ENCODE measurements at regions not wholly inside any gene's neighbourhood (a gene's known extent, or its start where the extent isn't known, plus 50 kb on each side); places are given as distances from the start of the nearest gene placed in this dataset.
"Not testable (repeated sequence)": the region's sequence is repeated elsewhere in the genome, so short reads cannot be mapped to it uniquely, and the experiment has no call there.

DNA sequence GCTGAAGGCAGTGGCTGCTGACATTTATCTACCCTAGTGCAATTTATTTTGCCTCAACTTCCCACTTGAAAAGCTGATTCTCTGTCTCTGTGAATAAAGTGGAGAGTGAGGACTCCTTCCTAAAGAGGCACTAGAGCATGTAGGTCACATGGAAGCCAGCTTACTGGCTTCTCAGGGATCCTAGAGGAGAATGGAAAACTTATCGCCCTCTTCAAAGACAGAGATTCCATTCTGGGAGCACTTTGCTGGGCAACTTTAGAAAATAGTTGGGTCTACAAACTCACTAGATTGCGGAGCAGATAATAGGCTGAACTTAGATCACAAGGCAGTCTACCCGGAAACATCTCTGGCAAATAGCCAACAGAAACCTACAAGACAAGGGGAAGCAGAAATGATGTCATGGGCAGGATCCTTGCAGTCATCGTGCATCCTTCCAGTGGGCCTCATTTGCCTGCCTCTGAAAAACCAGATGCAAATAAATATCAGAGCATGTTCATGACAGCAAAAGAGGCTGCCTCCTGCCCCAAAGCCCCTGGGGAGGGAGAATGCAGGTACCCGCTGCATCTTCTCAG lies 104.8 kb upstream of the BARHL2 start:
- Histone ChIP-seq H3K9me3 (ENCODE audit: low read length) (no peaks in the 10 kb centered on the region), H3K4me3 (ENCODE audit: low read length) (no peak overlapping the region), H3K27me3 (ENCODE audit: insufficient read depth, low read length, poor library complexity, severe bottlenecking) (peaks cover 3% of the 10 kb centered on the region), H3K36me3 (ENCODE audit: insufficient read depth, low read length) (no peaks in the 10 kb centered on the region), H3K4me1 (ENCODE audit: insufficient read depth, low read length) (no peaks in the 10 kb centered on the region), H3K27ac (ENCODE audit: low read depth, low read length) (no peak overlapping the region)
- H3K27me3 Mint-ChIP-seq = peaks cover 17 to 50% of the 10 kb centered on the region in 2 donors
- H3K36me3 Mint-ChIP-seq = peaks cover 0 to 4% (median 0%) of the 10 kb centered on the region in 3 donors
- H3K4me3 Mint-ChIP-seq = no peak overlapping the region
- H3K9me3 Mint-ChIP-seq = no peaks in the 10 kb centered on the region
- DNase-seq = no peak
- no peaks in the 10 kb centered on the region for H3K4me1 Mint-ChIP-seq
- ChIA-PET POLR2A (no interaction called here), CTCF (no interaction called here)
- H3K27ac Mint-ChIP-seq = no peak overlapping the region

DNA sequence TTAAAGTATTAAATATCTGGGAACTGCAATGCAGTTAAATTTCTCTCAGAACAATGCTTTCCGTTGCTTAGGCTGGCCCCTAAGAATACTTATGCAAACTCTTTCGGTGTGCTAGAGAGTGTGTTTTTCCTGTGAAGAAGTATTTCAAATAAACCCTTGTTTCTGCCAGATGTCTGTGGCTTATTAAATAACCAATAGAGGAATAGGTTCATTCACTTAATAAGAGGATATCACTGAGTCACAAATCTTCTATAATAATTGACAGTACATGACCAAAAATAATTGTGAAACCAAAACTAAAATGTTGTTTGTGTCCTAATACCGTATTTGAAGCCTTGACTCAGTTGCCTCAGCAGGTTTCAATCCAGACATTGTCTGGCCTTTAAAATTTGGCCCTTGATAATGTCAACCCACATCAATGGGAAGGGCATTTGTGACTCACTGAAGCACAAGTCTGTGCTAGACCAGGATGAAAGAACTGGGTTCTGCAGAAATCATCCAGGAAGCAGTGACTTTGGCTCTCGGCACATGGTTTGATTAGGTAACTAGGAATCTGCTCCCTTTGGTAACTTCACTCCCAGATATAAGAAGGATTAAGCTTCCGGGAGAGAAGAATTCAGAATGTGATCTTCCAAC lies 104.2 kb upstream of the BARHL2 start:
- DNase-seq = no peak
- ChIA-PET POLR2A (no interaction called here), CTCF (no interaction called here)
- H3K4me1 Mint-ChIP-seq = no peaks in the 10 kb centered on the region
- no peak overlapping the region for H3K27ac ChIP-seq (ENCODE audit: low read depth, low read length)
- H3K27me3 Mint-ChIP-seq = peaks cover 19 to 52% of the 10 kb centered on the region in 2 donors
- H3K27ac Mint-ChIP-seq = no peak overlapping the region
- H3K36me3 Mint-ChIP-seq = peaks cover 0 to 4% (median 0%) of the 10 kb centered on the region in 3 donors
- H3K4me3 Mint-ChIP-seq = no peak overlapping the region
- H3K36me3 ChIP-seq (ENCODE audit: insufficient read depth, low read length) = no peaks in the 10 kb centered on the region
- H3K4me3 ChIP-seq (ENCODE audit: low read length) = no peak overlapping the region
- H3K27me3 ChIP-seq (ENCODE audit: insufficient read depth, low read length, poor library complexity, severe bottlenecking) = peaks cover 3% of the 10 kb centered on the region
- H3K4me1 ChIP-seq (ENCODE audit: insufficient read depth, low read length) = no peaks in the 10 kb centered on the region
- H3K9me3 ChIP-seq (ENCODE audit: low read length) = no peaks in the 10 kb centered on the region
- H3K9me3 Mint-ChIP-seq = no peaks in the 10 kb centered on the region

DNA sequence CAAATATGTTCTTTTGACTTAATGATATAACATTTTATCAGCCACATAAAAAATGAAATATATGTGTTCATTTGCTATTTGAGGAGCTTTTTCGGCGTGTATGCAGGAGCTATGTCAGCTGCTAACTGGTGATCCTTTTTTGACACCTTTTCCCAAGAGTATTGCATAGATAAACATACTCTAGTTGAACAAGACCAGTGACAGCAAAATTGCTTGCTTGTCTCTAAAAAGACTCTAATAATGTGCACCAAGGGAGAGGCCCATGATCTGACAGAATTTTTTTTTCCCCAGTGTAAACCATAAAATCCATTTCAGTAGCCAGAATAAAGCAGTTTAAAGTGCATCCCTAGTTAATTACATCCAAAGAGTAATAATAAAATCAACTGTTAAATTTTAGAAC lies 103.6 kb upstream of the BARHL2 start:
- ChIA-PET POLR2A (no interaction called here), CTCF (interaction anchor here (1.2 kb wide), 1 partner anchor 31 kb away, joined by 3 read pairs; no protein-coding TSS in a partner anchor)
- Histone ChIP-seq H3K9me3 (ENCODE audit: low read length) (no peaks in the 10 kb centered on the region), H3K4me3 (ENCODE audit: low read length) (no peak overlapping the region), H3K27ac (ENCODE audit: low read depth, low read length) (no peak overlapping the region), H3K36me3 (ENCODE audit: insufficient read depth, low read length) (no peaks in the 10 kb centered on the region), H3K27me3 (ENCODE audit: insufficient read depth, low read length, poor library complexity, severe bottlenecking) (peaks cover 3% of the 10 kb centered on the region), H3K4me1 (ENCODE audit: insufficient read depth, low read length) (no peaks in the 10 kb centered on the region)
- H3K4me1 Mint-ChIP-seq = no peaks in the 10 kb centered on the region
- H3K9me3 Mint-ChIP-seq = no peaks in the 10 kb centered on the region
- H3K4me3 Mint-ChIP-seq = no peak overlapping the region
- H3K36me3 Mint-ChIP-seq = peaks cover 0 to 8% (median 0%) of the 10 kb centered on the region in 3 donors
- peaks cover 22 to 53% of the 10 kb centered on the region in 2 donors for H3K27me3 Mint-ChIP-seq
- H3K27ac Mint-ChIP-seq = no peak overlapping the region
- DNase-seq = no peak

DNA sequence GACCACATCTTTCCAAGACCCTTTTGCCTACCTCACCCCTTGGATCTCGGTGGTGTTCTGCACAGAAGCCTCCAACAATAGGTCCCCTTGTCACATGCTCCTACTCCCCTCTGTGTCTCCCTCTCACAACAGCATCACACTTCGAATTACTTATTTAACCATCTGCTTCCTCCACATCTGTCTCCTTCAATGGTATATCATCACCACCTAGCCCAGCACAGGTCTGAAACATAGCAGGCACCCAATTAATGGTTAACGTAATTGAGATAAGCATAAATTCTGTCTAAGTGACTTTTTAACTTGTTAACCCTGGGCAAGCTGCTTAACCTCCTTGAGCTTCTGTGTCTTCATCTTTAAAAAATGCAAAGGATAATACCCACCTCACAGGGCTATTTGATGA lies 100.3 kb upstream of the BARHL2 start:
- peaks cover 3% of the 10 kb centered on the region for H3K27me3 ChIP-seq (ENCODE audit: insufficient read depth, low read length, poor library complexity, severe bottlenecking)
- Mint-ChIP-seq H3K36me3 (peaks cover 0 to 8% (median 0%) of the 10 kb centered on the region in 3 donors), H3K4me1 (no peaks in the 10 kb centered on the region), H3K27me3 (peaks cover 19 to 56% of the 10 kb centered on the region in 2 donors), H3K27ac (no peak overlapping the region), H3K9me3 (no peaks in the 10 kb centered on the region), H3K4me3 (no peak overlapping the region)
- no peak overlapping the region for H3K27ac ChIP-seq (ENCODE audit: low read depth, low read length)
- no peaks in the 10 kb centered on the region for H3K36me3 ChIP-seq (ENCODE audit: insufficient read depth, low read length)
- no peaks in the 10 kb centered on the region for H3K4me1 ChIP-seq (ENCODE audit: insufficient read depth, low read length)
- no peak for DNase-seq
- H3K9me3 ChIP-seq (ENCODE audit: low read length) = no peaks in the 10 kb centered on the region
- ChIA-PET CTCF (no interaction called here), POLR2A (no interaction called here)
- H3K4me3 ChIP-seq (ENCODE audit: low read length) = no peak overlapping the region

DNA sequence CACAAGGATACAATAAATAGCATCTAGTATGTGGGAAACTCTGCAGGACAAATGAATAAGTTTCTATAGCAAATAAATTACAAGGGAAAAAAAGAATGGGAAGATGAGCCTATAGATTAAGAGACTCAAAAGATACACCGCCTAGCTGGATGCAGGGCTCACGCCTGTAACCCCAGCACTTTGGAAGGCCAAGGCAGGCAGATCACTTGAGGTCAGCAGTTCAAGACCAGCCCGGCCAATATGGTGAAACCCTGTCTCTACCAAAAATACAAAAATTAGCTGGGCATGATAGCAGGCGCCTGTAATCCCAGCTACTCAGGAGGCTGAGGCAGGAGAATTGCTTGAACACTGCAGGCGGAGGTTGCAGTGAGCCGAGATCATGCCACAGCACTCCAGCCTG lies 95.1 kb upstream of the BARHL2 start:
- H3K4me3 ChIP-seq (ENCODE audit: low read length); H3K27ac ChIP-seq (ENCODE audit: low read depth, low read length); H3K4me1 Mint-ChIP-seq; H3K27ac Mint-ChIP-seq; POLR2A ChIA-PET; DNase-seq; H3K9me3 Mint-ChIP-seq; H3K36me3 Mint-ChIP-seq; H3K27me3 ChIP-seq (ENCODE audit: insufficient read depth, low read length, poor library complexity, severe bottlenecking); H3K4me1 ChIP-seq (ENCODE audit: insufficient read depth, low read length); H3K36me3 ChIP-seq (ENCODE audit: insufficient read depth, low read length); H3K9me3 ChIP-seq (ENCODE audit: low read length); H3K4me3 Mint-ChIP-seq; CTCF ChIA-PET: not testable (repeated sequence)
- peaks cover 23 to 57% of the 10 kb centered on the region in 2 donors for H3K27me3 Mint-ChIP-seq

DNA sequence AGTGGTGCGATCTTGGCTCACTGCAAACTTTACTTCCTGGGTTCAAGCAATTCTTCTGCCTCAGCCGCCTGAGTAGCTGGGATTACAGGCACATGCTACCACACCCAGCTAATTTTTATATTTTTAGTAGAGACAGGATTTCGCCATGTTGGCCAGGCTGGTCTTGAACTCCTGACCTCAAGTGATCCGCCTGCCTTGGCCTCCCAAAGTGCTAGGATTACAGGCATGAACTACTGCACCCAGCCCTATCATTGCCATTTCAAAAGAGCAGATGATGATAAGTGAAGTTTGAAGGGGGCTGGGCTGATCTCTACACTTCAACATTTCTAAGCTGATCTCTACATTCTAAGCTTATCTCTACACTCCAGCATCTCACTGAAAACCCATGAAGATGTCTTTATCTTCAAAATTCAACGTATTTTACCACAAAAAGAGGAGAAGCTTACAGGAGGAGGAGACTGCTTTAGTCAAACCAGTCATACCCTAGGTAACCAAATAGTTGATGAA lies 94.4 kb upstream of the BARHL2 start:
- H3K4me3 Mint-ChIP-seq; H3K4me1 Mint-ChIP-seq; H3K27ac Mint-ChIP-seq; H3K27me3 ChIP-seq (ENCODE audit: insufficient read depth, low read length, poor library complexity, severe bottlenecking); POLR2A ChIA-PET; CTCF ChIA-PET; H3K27ac ChIP-seq (ENCODE audit: low read depth, low read length); H3K9me3 Mint-ChIP-seq; H3K36me3 ChIP-seq (ENCODE audit: insufficient read depth, low read length); H3K4me1 ChIP-seq (ENCODE audit: insufficient read depth, low read length); H3K4me3 ChIP-seq (ENCODE audit: low read length); H3K9me3 ChIP-seq (ENCODE audit: low read length); DNase-seq; H3K36me3 Mint-ChIP-seq: not testable (repeated sequence)
- H3K27me3 Mint-ChIP-seq = peaks cover 23 to 57% of the 10 kb centered on the region in 2 donors

DNA sequence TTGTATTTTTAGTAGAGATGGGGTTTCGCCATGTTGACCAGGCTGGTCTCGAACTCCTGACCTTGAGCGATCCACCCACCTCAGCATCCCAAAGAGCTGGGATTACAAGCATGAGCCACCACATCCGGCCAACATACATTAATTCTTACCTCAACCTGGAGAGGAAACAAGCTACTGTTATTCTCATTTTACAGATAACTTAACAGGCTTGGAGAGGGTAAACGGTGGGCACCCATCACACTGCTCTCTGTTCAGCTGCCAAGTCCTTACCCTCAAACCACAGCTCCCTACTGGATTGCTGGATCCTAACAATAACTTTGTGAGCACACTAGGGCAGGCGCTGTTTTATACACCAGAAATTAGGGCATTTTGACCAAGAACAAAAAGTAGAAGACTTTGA lies 93.6 kb upstream of the BARHL2 start:
- Mint-ChIP-seq H3K27me3 (peaks cover 20 to 57% of the 10 kb centered on the region in 2 donors), H3K4me1 (no peaks in the 10 kb centered on the region), H3K9me3 (no peaks in the 10 kb centered on the region), H3K27ac (no peak overlapping the region), H3K36me3 (no peaks in the 10 kb centered on the region), H3K4me3 (no peak overlapping the region)
- Histone ChIP-seq H3K27ac (ENCODE audit: low read depth, low read length) (no peak overlapping the region), H3K4me1 (ENCODE audit: insufficient read depth, low read length) (no peaks in the 10 kb centered on the region), H3K27me3 (ENCODE audit: insufficient read depth, low read length, poor library complexity, severe bottlenecking) (no peaks in the 10 kb centered on the region), H3K9me3 (ENCODE audit: low read length) (no peaks in the 10 kb centered on the region), H3K36me3 (ENCODE audit: insufficient read depth, low read length) (no peaks in the 10 kb centered on the region), H3K4me3 (ENCODE audit: low read length) (no peak overlapping the region)
- POLR2A ChIA-PET = no interaction called here
- CTCF ChIA-PET = no interaction called here
- no peak for DNase-seq

DNA sequence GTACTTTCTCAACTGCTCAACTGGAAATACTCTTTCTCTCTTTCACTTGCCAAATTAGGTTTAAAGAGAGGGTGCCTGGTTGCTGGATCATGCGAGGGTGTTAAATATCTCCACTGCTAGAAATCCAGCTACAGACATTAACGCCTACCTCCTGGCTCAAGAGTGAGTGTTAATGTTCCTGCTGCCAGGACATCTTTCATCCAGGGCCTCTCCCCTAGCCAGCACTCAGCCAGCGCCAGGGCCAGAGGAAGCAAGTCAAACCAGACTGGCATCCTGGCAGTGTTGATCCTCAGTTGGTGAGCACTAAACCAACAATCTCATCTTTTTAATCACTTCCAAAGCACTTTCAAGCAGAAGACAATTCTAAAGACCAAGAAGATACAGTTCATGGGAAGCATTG lies 92.9 kb upstream of the BARHL2 start:
- peaks cover 26 to 57% of the 10 kb centered on the region in 2 donors for H3K27me3 Mint-ChIP-seq
- Histone ChIP-seq H3K27me3 (ENCODE audit: insufficient read depth, low read length, poor library complexity, severe bottlenecking) (no peaks in the 10 kb centered on the region), H3K4me1 (ENCODE audit: insufficient read depth, low read length) (no peaks in the 10 kb centered on the region), H3K27ac (ENCODE audit: low read depth, low read length) (no peak overlapping the region), H3K36me3 (ENCODE audit: insufficient read depth, low read length) (no peaks in the 10 kb centered on the region), H3K9me3 (ENCODE audit: low read length) (no peaks in the 10 kb centered on the region), H3K4me3 (ENCODE audit: low read length) (no peak overlapping the region)
- POLR2A ChIA-PET = no interaction called here
- H3K9me3 Mint-ChIP-seq = peaks cover 4 to 6% (median 5%) of the 10 kb centered on the region in 5 donors
- H3K4me1 Mint-ChIP-seq = no peaks in the 10 kb centered on the region
- no peak for DNase-seq
- H3K27ac Mint-ChIP-seq = no peak overlapping the region
- no peak overlapping the region for H3K4me3 Mint-ChIP-seq
- peaks cover 0 to 3% (median 0%) of the 10 kb centered on the region in 3 donors for H3K36me3 Mint-ChIP-seq
- CTCF ChIA-PET = no interaction called here

Data from CD8-positive, alpha-beta memory T cell (primary cell).